NK-92 treated with Interleukin-12 subunit alpha and Interleukin-12 subunit beta, amount 100 ng/mL, for 24 hours (cell line): ENCODE measurements at regions not wholly inside any gene's neighbourhood (a gene's known extent, or its start where the extent isn't known, plus 50 kb on each side); places are given as distances from the start of the nearest gene placed in this dataset.
A peak's percentile ranks its signal among the peaks of the same experiment; 100 is the strongest.
"Not testable (repeated sequence)": the region's sequence is repeated elsewhere in the genome, so short reads cannot be mapped to it uniquely, and the experiment has no call there.

ENCODE experiments used
- DNase-seq: peaks from one replicate; lab custom pipeline; 2025; lab: John Stamatoyannopoulos, UW

- DNase-seq: not testable (repeated sequence)
Measured at GRCh38 chr9:135405145-135405464, 74.5 kb upstream of the PPP1R26 start.

- DNase-seq: no peak
Measured at GRCh38 chr9:135408476-135409254, 70.9 kb upstream of the PPP1R26 start.

- no peak for DNase-seq
Measured at GRCh38 chr9:135409286-135410200, 70.0 kb upstream of the PPP1R26 start.

GRCh38 chr9:135410421-135410820 lies 69.2 kb upstream of the PPP1R26 start:
- no peak for DNase-seq

- no peak for DNase-seq
Measured at GRCh38 chr9:135410831-135411473, 68.6 kb upstream of the PPP1R26 start.

- not testable (repeated sequence) for DNase-seq
Measured at GRCh38 chr9:135411605-135412004, 68.0 kb upstream of the PPP1R26 start.

GRCh38 chr9:135412315-135413085 lies 67.1 kb upstream of the PPP1R26 start:
- peak; percentile 18 for DNase-seq

- DNase-seq: no peak
Measured at GRCh38 chr9:135413086-135413375, 66.6 kb upstream of the PPP1R26 start.

- DNase-seq: no peak
Measured at GRCh38 chr9:135413461-135413860, 66.1 kb upstream of the PPP1R26 start.

- no peak for DNase-seq
Measured at GRCh38 chr9:135414293-135414692, 65.3 kb upstream of the PPP1R26 start.

GRCh38 chr9:135415586-135415985 lies 64.0 kb upstream of the PPP1R26 start:
- no peak for DNase-seq

- DNase-seq: no peak
Measured at GRCh38 chr9:135416664-135417290, 62.8 kb upstream of the PPP1R26 start.

GRCh38 chr9:135418161-135418560 lies 61.4 kb upstream of the PPP1R26 start:
- DNase-seq: no peak

GRCh38 chr9:135419106-135419505 lies 60.5 kb upstream of the PPP1R26 start:
- DNase-seq: no peak

- no peak for DNase-seq
Measured at GRCh38 chr9:135422341-135422944, 57.1 kb upstream of the PPP1R26 start.

GRCh38 chr9:135423725-135424124 lies 55.9 kb upstream of the PPP1R26 start:
- DNase-seq: no peak
